ENCODE measurements at regions not wholly inside any gene's neighbourhood (a gene's known extent, or its start where the extent isn't known, plus 50 kb on each side); places are given as distances from the start of the nearest gene placed in this dataset.

DNA sequence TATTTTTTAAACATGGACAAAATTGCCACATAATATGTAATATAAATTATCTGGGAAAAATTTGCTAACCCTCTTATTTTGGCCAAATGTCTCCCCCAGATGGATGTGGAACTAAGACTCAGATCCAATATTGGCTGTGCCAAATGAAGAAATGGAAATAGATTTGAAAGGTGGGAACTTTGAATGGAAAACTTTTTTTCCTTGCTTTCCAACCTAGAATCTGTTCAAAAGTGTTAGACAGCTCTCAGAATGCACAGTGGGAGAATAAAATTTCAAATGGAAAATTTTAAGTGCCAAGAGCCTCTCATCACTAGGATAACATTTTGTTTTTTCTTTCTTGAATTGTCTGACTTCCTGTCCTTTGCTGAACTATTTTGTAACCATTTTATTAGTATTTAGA is 142.6 kb upstream of the GAS1 start:
- no peaks in the 10 kb centered on the region for H3K27me3 ChIP-seq (ENCODE audit: insufficient read depth, poor library complexity, severe bottlenecking)
- no peak overlapping the region for H3K27ac ChIP-seq (replicated peaks)
- TF ChIP-seq, protein P1, sequence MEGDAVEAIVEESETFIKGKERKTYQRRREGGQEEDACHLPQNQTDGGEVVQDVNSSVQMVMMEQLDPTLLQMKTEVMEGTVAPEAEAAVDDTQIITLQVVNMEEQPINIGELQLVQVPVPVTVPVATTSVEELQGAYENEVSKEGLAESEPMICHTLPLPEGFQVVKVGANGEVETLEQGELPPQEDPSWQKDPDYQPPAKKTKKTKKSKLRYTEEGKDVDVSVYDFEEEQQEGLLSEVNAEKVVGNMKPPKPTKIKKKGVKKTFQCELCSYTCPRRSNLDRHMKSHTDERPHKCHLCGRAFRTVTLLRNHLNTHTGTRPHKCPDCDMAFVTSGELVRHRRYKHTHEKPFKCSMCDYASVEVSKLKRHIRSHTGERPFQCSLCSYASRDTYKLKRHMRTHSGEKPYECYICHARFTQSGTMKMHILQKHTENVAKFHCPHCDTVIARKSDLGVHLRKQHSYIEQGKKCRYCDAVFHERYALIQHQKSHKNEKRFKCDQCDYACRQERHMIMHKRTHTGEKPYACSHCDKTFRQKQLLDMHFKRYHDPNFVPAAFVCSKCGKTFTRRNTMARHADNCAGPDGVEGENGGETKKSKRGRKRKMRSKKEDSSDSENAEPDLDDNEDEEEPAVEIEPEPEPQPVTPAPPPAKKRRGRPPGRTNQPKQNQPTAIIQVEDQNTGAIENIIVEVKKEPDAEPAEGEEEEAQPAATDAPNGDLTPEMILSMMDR (IDR thresholded peaks at IDR 0.05; ENCODE audit: insufficient read depth, low read length): no peak
- no peak for TF ChIP-seq POLR2AphosphoS5 (IDR thresholded peaks at IDR 0.05; ENCODE audit: low read depth)
- TF ChIP-seq, protein P2, sequence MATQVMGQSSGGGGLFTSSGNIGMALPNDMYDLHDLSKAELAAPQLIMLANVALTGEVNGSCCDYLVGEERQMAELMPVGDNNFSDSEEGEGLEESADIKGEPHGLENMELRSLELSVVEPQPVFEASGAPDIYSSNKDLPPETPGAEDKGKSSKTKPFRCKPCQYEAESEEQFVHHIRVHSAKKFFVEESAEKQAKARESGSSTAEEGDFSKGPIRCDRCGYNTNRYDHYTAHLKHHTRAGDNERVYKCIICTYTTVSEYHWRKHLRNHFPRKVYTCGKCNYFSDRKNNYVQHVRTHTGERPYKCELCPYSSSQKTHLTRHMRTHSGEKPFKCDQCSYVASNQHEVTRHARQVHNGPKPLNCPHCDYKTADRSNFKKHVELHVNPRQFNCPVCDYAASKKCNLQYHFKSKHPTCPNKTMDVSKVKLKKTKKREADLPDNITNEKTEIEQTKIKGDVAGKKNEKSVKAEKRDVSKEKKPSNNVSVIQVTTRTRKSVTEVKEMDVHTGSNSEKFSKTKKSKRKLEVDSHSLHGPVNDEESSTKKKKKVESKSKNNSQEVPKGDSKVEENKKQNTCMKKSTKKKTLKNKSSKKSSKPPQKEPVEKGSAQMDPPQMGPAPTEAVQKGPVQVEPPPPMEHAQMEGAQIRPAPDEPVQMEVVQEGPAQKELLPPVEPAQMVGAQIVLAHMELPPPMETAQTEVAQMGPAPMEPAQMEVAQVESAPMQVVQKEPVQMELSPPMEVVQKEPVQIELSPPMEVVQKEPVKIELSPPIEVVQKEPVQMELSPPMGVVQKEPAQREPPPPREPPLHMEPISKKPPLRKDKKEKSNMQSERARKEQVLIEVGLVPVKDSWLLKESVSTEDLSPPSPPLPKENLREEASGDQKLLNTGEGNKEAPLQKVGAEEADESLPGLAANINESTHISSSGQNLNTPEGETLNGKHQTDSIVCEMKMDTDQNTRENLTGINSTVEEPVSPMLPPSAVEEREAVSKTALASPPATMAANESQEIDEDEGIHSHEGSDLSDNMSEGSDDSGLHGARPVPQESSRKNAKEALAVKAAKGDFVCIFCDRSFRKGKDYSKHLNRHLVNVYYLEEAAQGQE (IDR thresholded peaks at IDR 0.05; ENCODE audit: insufficient replicate concordance, low read depth): no peak
- TF ChIP-seq GABPA (IDR thresholded peaks at IDR 0.05; ENCODE audit: low read depth): no peak
- no peak for TF ChIP-seq SPI1 (IDR thresholded peaks at IDR 0.05; ENCODE audit: borderline replicate concordance, low read depth)
- no peak overlapping the region for H3K4me3 ChIP-seq (replicated peaks; ENCODE audit: insufficient read depth, low read length)
- no peak for DNase-seq (ENCODE audit: low read depth in 1 of 2, low spot score in 1 of 2)

DNA sequence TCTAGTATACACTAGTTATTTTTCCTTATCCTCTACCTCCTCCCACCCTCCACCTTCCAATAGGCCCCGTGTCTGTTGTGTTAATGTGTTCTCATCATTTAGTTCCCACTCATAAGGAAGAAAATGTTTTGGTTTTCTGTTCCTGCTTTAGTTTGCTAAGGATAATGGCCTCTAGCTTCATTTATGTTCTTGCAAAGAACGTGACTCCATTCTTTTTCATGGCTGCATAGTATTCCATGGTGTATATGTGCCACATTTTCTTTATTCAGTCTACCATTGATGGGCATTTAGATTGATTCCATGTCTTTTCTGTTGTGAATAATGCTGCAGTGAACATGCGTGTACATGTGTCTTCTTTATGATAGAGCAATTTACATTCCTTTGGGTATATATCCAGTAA is 146.5 kb upstream of the GAS1 start:
- Histone ChIP-seq H3K27ac (replicated peaks) (no peak overlapping the region), H3K4me3 (replicated peaks; ENCODE audit: insufficient read depth, low read length) (no peak overlapping the region), H3K27me3 (ENCODE audit: insufficient read depth, poor library complexity, severe bottlenecking) (no peaks in the 10 kb centered on the region)
- no peak for DNase-seq (ENCODE audit: low read depth in 1 of 2, low spot score in 1 of 2)
- no peak for TF ChIP-seq POLR2AphosphoS5 (IDR thresholded peaks at IDR 0.05; ENCODE audit: low read depth)
- TF ChIP-seq, protein P1 (IDR thresholded peaks at IDR 0.05; ENCODE audit: insufficient read depth, low read length): no peak
- no peak for TF ChIP-seq GABPA (IDR thresholded peaks at IDR 0.05; ENCODE audit: low read depth)
- TF ChIP-seq SPI1 (IDR thresholded peaks at IDR 0.05; ENCODE audit: borderline replicate concordance, low read depth): no peak
- TF ChIP-seq, protein P2 (IDR thresholded peaks at IDR 0.05; ENCODE audit: insufficient replicate concordance, low read depth): no peak

DNA sequence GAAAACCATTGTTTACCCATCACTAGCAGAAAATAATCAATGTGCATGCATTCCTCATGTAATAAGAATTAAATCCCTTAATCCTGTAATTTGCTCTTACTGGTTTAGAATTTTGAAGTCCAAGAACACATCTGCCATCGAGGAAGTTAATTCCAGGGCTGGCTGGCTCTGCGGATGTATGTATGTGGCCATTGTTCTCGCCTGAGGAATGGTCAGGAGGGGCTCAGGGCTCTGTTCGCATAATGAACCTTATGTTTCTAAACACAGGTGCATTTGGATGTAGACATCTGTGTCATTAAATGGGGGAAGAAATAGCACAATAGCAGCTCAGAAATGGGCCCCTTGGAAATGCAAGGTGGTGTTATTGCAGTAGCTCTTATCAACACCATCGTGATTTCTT is 148.6 kb upstream of the GAS1 start:
- DNase-seq (ENCODE audit: low read depth in 1 of 2, low spot score in 1 of 2): no peak
- no peak for TF ChIP-seq POLR2AphosphoS5 (IDR thresholded peaks at IDR 0.05; ENCODE audit: low read depth)
- TF ChIP-seq SPI1 (IDR thresholded peaks at IDR 0.05; ENCODE audit: borderline replicate concordance, low read depth): no peak
- TF ChIP-seq, protein P1 (IDR thresholded peaks at IDR 0.05; ENCODE audit: insufficient read depth, low read length): no peak
- TF ChIP-seq GABPA (IDR thresholded peaks at IDR 0.05; ENCODE audit: low read depth): no peak
- TF ChIP-seq, protein P2 (IDR thresholded peaks at IDR 0.05; ENCODE audit: insufficient replicate concordance, low read depth): no peak
- Histone ChIP-seq H3K27ac (replicated peaks) (no peak overlapping the region), H3K27me3 (ENCODE audit: insufficient read depth, poor library complexity, severe bottlenecking) (no peaks in the 10 kb centered on the region), H3K4me3 (replicated peaks; ENCODE audit: insufficient read depth, low read length) (no peak overlapping the region)
